GM19239 (cell line): ENCODE measurements at regions not wholly inside any gene's neighbourhood (a gene's known extent, or its start where the extent isn't known, plus 50 kb on each side); places are given as distances from the start of the nearest gene placed in this dataset.
"Not testable (repeated sequence)": the region's sequence is repeated elsewhere in the genome, so short reads cannot be mapped to it uniquely, and the experiment has no call there.

Experiments
- DNase-seq: peaks from one replicate; pipeline ENCODE4 v3.0.0; 2011; ENCODE audit warnings: low spot score; ENCODE audit not compliant: insufficient read length
- FAIRE-seq: peaks from 2 replicates; lab custom pipeline; 2011; peaks lifted over from hg19 to GRCh38; lab: Jason Lieb, UNC

- no peak for FAIRE-seq
These were observed 443.3 kb upstream of the MEIS1 start for GRCh38 chr2:65991381-65992197.

GRCh38 chr2:65985986-65986385 is 448.9 kb upstream of the MEIS1 start:
- no peak for DNase-seq
- FAIRE-seq = no peak

More at GRCh38 chr2:65991381-65992197, 443.3 kb upstream of the MEIS1 start:
- DNase-seq = no peak

GRCh38 chr2:65980531-65980930 is 454.4 kb upstream of the MEIS1 start:
- DNase-seq (no peak), FAIRE-seq (no peak)

GRCh38 chr2:65979446-65979845 is 455.5 kb upstream of the MEIS1 start:
- DNase-seq (no peak), FAIRE-seq (no peak)

DNA sequence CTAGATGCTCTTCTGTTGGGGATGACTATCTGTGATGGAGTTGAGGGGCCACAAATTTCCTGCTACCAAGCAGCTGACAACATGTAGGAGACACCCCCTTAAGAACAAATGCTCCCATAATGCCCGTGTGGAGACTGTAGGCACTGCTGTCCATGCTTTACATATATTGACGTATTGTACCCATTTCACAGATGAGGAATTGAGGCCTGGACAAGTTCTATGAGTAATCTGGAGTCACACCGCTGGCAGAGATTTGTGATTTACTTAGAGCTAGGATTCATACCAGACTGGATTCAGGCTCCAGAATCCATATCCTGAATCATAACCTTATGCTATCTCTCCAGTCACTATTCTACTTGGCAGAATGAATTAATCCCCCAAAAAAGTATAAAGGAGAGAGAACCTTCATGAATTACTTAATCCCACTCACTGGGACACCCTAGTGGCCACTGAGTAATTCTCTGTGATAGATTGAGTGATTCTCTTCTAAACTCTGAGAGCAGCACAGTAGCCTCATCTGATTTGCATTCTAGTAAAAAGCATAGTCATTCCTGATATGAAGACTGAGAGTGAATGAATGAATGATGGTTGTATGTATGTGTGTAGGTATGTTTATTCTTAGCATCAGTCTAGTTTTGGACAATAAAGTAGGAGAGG is 460.7 kb upstream of the MEIS1 start:
- no peak for DNase-seq
- FAIRE-seq = no peak

DNA sequence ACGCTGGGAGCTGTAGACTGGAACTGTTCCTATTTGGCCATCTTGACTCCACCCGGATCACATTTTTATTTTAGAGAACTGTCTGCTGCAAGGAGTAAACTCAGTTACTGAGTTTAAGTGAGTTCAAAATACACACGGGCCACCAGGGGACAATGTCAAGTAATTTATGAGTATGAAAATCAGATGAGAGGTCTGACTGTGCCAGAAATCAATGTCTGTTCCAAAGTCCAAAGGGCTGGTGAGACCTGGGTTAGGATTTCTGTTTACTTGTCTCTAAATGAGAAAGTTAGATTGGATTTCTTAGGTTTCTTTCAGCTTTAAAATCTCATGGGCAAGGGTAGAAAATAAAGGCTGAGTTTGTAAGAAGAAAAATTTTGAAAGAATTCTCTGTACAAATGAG is 465.8 kb upstream of the MEIS1 start:
- no peak for FAIRE-seq

GRCh38 chr2:65963303-65963702 is 471.6 kb upstream of the MEIS1 start:
- DNase-seq, FAIRE-seq: not testable (repeated sequence)

More for the DNA sequence above, 465.8 kb upstream of the MEIS1 start:
- no peak for DNase-seq

DNA sequence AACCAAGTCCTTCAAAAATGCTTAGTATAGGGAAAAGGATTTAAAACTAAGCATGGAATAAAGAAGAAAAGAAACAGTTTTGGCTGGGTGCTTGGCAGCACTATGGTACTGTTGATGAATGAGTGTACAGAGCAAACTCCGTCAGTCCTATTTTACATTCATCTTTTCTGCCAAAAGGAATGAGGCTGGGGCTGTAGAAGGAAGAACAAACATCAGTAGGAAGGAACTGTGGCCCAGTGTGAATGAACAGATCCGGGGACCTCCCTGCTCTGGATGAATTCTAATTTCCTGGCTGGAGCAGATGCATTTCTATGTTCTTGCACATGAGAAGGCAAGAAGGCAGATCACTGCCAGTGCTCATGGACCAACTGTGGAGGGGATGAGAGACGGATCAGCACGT is 474.0 kb upstream of the MEIS1 start:
- FAIRE-seq (no peak), DNase-seq (no peak)

DNA sequence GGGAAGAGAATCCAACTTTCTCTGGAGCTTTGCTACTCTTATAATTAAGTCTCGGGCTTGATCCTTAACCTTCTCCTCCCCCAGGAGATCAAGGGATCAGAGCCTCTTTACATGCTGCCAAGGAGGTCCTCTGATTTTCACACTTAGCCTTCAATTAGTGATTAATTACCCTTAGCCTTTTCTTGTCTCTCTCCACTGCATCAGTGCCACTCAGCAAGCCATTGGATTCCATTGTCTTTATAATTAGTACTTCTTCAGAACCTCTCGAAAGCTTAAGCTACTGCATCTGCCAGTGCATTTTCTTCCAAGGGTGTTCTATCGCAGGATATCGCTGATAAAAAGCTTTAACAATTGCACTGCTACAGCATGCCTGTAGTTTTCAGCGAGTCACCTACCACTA is 477.0 kb upstream of the MEIS1 start:
- no peak for DNase-seq
- no peak for FAIRE-seq

DNA sequence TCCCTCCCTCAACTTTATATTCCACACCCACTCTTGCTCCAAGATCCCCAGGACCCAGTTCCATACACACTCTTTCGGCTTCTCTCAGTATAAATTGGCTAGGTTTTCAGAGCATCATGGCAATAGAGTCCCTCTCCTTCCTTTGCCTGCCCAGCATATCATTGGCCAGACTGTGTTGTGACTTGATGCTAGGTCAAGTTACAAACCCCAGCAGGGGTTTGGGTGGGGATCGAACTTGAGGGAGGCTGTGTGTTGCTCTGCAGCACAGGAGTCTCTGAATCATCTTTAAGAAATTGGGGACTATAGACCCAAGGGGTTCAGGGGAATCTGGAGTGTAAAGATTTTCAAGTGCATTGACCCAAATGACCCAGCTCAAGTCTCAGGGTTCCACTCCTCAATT is 477.5 kb upstream of the MEIS1 start:
- FAIRE-seq (no peak), DNase-seq (no peak)

DNA sequence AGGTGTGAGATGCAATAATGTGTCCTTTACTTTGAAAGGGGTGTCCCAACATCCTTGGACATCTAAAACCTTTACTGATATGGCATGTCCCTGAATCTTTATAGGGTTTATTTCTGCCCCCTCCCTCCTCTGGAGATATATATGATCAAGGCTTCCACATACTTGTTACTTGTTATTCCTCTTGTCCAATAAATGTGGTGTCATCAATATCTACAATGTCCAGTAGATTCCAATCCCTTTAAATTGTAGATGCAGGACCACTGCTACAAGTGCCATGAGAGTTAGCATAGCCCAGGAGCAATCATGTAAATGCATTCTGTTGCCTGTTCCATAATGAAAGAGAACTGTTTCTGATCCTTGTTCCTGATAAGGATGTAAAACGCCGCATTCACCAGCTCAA is 479.7 kb upstream of the MEIS1 start:
- no peak for FAIRE-seq
- DNase-seq = no peak

DNA sequence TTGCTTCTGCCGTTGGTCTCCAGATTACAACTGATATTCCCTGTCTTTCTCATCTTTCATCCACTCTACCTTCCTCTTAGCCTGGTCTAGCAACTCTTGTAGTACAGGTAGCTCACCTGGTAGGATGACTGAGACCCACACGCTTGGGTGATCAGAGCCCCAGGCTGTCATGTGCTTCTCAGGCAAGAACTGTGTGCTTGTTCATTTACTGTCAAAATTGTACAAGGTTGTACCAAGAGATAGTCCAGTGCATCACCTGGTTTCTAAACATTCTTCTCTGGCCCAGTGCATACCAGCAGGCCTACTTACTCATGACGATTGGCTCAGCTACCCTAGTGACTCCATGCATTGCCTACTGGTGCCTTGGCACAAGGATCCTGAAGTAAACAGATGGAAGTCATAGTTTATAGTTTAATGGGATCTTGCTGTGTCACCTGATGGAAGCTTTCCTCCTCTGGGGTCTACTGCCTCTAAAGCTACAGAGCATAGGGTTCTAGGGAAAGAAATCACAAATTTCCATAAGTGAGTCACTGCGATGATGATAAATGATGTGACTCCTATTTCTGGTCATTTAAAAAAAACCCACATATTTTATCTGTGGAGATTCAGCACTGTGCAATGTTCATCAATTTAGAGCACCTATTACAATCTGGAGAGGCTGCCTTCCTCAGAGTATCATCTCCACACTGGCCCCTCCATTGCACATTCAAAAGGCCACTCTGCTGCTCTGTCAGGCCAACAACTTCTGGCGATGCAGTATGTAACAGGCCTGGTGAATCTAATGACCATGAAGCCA is 481.8 kb upstream of the MEIS1 start:
- DNase-seq = no peak
- no peak for FAIRE-seq

- no peak for FAIRE-seq
- no peak for DNase-seq
These were observed 490.7 kb upstream of the MEIS1 start for GRCh38 chr2:65944213-65944612.

DNA sequence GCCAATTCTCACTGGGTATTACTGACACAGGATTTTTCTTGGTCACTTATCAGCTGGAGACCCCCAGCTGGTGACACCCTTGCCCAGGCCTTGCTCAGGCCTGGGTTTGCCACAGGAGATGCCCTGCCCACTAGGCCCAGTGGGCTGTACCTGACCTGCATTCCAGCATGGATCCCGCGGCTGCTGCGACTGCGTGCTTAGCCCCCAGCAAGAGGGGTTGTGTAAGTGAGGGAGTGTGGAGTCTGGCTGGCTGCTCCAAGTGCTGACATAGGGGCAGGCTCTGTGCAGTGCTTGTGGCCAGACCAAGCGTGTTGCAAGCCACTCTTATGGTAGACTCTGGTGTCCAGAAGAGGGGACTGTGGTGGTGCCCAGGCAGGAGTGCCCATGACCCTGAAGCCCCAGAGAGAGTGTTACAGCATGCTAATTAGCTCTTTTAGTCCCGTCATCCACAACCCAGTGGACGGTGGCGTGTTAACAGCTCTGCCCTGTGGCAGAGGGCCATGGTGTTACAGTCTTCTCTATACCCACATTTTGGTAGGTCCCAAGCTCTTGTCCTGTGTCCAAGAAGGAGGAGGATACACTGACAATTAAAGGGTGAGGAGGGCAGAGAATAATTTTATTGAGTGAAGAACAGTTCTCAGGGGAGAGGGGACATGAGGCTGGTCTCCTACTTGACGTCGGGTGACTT is 491.7 kb upstream of the MEIS1 start:
- no peak for DNase-seq
- no peak for FAIRE-seq

- DNase-seq (no peak), FAIRE-seq (no peak)
These were observed 494.1 kb upstream of the MEIS1 start for GRCh38 chr2:65940856-65941255.

- FAIRE-seq (no peak), DNase-seq (no peak)
These were observed 495.2 kb upstream of the MEIS1 start for GRCh38 chr2:65939687-65940086.

- DNase-seq (no peak), FAIRE-seq (no peak)
These were observed 497.4 kb upstream of the MEIS1 start for GRCh38 chr2:65937379-65938160.

DNA sequence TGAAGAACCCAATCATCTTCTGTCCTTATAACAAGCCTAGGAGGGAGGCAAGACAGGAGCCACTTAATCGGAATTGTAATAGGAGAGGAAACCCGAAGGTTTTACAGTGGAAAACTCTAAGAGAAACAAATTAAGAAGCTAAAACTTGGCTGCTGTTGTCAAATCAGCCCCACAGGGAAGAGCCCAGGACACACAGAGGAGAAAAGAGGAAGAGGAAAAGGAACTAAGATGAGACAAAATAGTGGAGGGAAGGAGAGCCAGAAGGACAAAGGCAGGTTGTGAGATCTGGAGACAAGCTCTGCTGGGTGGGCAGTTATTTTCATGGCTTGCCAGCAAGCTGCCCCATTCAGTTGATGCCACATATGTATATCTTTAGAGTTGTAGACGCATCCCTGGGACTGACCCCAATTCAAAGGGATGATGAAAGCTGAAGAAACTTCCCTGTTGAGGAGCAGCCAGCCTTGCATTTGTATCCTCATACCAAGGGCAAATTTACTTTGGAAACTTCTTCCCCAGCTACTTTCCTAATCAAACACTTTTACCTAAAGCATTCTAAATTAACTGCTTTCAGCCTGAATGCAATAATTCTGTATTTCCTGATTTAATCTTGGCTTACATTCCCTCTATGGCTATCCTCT is 499.8 kb upstream of the MEIS1 start:
- DNase-seq = no peak
- FAIRE-seq = no peak

GRCh38 chr2:65932571-65932970 is 500.2 kb upstream of the SPRED2 start:
- no peak for FAIRE-seq

More at GRCh38 chr2:65932571-65932970, 500.2 kb upstream of the SPRED2 start:
- DNase-seq = no peak
